GM21390 (cell line): ENCODE measurements at regions not wholly inside any gene's neighbourhood (a gene's known extent, or its start where the extent isn't known, plus 50 kb on each side); places are given as distances from the start of the nearest gene placed in this dataset.
"Not testable (repeated sequence)": the region's sequence is repeated elsewhere in the genome, so short reads cannot be mapped to it uniquely, and the experiment has no call there.

Experiments
- ATAC-seq: cut with Tn5 transposase; IDR thresholded peaks from one replicate; pipeline ENCODE4 v1.9.1; 2021; ENCODE audit not compliant: unreplicated experiment

DNA sequence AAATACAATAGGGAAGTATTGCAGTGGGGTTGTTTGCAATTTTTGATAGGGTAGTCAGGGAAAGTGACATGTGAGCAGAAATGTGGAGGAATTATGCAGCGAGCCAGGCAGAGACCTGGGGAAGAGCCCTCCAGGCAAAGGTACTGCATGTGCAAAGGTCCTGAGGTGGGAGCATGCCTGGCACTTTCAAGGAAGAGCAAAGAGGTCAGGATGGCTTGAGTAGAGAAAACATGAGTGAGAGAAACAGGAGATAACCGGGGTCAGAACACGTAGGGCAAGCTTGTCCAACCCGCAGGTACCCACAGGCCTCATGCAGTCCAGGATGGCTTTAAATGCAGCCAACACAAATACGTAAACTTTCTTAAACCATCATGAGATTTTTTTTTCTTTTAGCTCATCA is 71.0 kb downstream of the COQ2 start:
- ATAC-seq: no peak

GRCh38 chr4:83212041-83212851 is 72.4 kb downstream of the COQ2 start:
- peak; percentile 83 for ATAC-seq

- ATAC-seq: no peak
Observed at GRCh38 chr4:83209419-83209818, 75.2 kb downstream of the COQ2 start.

- ATAC-seq: no peak
Observed at GRCh38 chr4:83208371-83209365, 75.9 kb downstream of the COQ2 start.

DNA sequence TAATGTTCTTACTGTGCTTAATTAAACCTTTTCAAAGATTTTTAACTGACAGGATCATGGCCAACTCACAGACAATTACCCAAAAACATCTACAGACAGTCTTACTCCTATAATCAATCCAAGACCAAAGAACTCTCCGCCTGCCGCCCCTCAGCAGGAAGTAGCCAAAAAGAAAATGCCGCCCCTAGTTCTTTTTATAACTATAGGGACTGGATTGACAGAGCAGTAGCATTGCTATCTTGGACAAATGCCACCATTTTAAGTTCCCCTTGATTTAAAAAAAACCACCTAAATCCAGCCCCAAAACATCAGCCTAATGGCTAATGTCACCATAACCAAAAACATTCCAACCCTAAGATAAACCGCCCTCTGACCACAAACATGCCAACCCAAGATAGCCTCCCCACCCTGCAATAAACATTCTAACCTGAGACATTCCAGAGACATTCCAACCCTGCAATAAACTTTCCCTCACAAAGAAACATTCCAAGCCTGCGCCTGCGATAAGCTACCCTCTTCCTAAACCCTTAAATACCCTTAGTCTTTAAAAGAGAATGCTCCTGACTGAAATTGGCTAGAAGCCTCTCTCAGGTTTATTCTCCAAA is 77.0 kb downstream of the COQ2 start:
- ATAC-seq: no peak

DNA sequence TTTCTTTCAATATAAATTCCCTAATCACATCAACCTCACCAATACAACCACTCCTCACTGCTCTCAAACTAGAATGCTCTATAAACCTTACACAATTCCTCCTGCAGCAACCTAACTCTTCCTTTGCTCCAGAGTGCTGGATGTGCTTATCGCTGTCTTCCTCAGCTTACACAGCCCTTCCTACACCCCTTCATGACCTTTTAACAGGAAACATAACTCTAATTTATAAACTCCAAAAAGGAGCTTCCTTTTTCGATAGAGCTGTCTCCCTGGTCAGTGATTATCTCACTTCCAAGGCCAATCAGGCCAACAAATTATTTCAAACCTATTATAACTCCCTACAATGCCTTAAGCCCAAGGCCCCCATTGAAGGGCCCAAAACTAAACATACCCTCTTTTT is 78.8 kb downstream of the COQ2 start:
- no peak for ATAC-seq

DNA sequence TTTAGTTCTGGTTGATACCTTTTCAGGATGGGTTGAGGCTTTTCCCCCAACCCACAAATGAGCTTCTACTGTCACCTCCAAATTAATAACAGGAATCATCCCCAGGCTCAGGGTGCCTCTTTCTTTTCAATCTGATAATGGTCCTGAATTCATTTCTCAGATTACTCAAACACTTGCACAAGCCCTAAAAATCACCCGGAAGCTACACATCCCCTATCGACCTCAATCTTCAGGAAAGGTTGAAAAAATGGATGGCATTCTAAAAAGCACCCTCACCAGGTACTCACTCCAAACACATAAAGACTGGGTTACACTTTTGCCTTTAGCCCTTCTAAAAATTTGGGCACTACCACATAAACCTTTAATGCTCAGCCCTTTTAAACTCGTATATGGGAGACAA is 79.9 kb downstream of the COQ2 start:
- no peak for ATAC-seq

DNA sequence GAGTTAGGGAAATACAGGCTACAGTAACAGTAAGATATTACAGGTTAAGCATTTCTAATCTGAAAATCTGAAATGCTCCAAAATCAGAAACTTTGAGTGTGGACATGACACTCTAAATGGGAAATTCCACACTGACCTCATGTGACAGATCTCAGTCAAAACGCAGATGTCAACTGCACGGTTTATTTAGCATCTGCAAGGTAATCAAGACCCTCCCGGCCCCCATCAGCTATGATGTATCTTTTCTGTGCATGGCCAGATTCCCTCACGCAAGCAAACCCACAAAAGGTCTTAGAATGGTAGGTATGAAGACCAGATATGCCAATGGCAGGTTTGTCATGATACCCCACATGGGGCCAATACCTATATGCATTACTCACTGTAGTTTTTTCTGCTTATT is 82.8 kb downstream of the COQ2 start:
- ATAC-seq: no peak

GRCh38 chr4:83197555-83198235 is 83.2 kb upstream of the PLAC8 start:
- peak; percentile 58 for ATAC-seq

- no peak for ATAC-seq
Observed at GRCh38 chr4:83196921-83197320, 82.4 kb upstream of the PLAC8 start.

DNA sequence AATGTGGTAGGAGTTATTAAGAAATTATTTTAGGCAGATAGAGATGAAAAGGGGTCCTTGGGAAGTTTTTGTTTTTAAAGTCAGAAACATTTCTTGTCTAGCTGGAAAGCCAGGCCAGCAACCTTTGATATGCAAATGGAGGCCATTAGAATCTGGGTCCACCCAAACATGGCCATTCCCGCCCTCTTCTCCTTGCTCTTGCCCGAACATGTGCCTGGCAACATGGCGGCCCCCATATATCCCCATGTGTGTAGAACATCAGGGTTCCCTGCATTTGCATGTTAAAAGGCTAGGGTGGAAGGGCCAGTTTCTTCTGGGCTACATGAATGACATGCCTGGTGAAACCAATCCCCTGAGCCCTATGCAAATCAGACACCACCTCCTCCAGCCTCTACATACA is 80.7 kb upstream of the PLAC8 start:
- ATAC-seq: no peak

DNA sequence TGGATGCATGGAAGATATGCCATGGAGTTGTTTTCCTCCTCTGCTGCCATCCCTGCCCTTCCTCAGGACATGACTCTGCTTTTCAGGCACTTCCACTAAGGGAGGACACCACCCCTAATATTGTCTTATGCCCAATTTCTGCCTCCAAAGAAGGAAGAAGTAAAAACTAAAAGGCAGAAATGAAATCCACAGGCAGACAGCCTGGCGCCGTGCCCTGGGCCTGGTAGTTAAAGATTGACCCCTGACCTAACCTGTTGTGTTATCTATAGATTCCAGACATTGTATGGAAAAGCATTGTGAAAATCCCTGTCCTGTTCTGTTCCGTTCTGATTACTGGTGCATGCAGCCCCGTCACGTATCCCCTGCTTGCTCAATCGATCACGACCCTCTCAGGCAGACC is 80.1 kb upstream of the PLAC8 start:
- not testable (repeated sequence) for ATAC-seq

DNA sequence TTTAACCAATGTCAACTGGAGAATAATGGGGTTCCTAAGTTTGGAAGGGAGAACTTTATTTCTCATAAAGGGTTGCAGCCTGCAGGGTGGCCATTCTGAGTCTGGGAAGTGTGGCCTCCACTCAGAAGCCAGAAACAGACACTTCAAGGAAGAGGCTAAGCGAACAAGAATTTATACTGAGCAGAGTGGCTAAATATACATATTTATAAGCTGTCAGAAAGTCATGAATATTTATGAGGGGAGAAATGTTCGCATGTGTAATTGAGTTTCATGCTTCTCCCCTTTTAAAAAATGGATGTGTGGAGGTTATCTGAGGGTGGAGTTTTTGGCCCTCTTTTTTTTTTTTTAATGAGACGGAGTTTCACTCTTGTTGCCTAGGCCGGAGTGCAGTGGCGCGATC is 78.1 kb upstream of the PLAC8 start:
- ATAC-seq: no peak

- ATAC-seq: no peak
Observed at GRCh38 chr4:83191026-83191425, 76.5 kb upstream of the PLAC8 start.

DNA sequence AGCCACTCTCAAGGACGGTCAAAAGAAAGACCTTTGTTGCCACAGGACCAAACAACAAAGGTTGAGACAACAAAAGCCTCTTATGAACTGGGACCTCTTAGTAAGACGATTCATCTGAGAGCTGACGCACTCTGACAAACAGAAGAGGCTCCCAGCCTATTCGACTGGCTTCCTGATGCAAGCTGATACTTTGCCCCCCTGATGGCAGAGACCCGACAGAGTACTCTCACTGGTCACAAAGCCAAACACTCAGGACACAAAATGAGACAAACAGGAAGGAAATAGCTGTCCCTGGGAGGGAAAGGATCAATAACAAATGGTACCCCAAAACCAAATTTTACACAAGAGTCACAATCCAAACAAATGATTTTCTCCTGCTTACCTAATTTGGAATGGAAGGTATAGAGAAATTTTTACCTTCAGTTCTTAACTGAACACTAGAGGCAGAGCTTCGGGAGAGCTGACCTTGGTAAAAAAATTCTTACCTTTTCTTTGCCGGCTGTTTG is 75.2 kb upstream of the PLAC8 start:
- ATAC-seq: no peak

GRCh38 chr4:83180431-83180968 is 66.0 kb upstream of the PLAC8 start:
- no peak for ATAC-seq

- no peak for ATAC-seq
Observed at GRCh38 chr4:83179205-83179604, 64.7 kb upstream of the PLAC8 start.

DNA sequence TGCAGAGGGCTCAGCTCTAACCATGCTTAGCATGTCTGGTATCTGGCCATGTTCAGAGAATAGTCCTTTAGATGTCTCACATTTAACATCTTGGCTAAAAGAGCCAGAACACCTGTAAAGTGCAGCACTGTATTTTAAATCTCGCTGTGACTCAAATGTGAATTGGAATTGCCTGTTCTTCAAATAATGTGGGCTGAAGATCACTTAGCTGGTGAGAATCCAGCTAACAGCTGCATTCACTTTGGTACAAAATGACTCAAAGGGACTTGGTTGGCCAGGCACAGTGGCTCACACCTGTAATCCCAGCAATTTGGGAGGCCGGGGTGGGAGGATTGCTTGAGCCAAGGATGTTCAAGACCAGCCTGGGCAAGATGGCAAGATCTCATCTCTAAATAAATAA is 63.5 kb upstream of the PLAC8 start:
- ATAC-seq: no peak

DNA sequence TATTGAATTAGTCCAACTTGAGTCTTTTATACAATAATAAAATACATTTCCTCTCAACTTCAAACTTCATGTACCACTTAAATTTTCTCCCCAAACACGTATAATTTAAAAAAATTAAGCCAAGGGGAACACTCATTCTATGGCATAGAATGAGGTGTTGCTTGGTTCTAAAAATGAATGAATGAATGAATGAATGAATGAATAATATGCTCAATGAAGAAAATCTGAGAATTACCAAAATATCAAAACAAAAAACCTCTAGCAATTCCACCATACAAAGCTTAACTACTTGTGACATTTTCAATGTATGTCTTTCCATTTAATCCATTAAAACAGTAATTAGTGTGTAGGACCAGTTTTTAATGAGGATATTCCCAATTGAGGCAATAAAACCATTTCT is 62.7 kb upstream of the PLAC8 start:
- ATAC-seq: no peak

DNA sequence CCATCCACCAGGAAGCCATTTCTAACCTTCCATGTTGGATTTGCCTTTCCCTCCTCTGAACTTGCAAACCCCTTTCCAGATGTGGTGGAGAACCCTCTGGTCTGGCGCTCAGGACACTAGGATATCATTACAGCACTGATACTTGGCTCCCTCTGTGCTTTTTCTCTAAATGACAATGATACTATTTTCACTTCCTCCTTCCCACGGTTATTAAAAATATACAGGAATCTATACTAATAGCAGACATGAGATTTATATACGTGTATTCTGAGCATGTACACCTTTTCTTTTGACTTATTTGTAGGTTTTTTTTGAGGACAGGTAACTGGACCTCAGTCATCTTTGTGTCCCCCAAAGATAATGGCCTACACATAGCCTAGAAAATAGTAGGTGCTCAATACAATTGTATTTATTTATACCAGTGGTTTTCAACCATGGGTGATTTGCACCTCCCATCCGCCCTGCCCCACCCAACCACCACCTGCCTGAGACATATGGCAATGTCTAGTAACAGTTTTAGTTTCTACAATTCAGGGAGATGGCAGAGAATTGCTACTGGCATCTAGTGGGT is 60.4 kb upstream of the PLAC8 start:
- ATAC-seq: peak; percentile 68
